B cell (primary cell): ENCODE measurements at regions not wholly inside any gene's neighbourhood (a gene's known extent, or its start where the extent isn't known, plus 50 kb on each side); places are given as distances from the start of the nearest gene placed in this dataset.

Experiments used
- ATAC-seq: fragments of 200-7000 bp; cut with Tn5 transposase; one replicate; pipeline ENCODE4 v1.10.0; 2021; ENCODE audit warnings: low read depth, mild to moderate bottlenecking, moderate number of reproducible peaks, moderate library complexity
- CTCF ChIA-PET: fragments of 350-600 bp; sonication (Branson Sonifier 250); formaldehyde crosslinking; loops from one replicate; lab custom pipeline; 2021; ENCODE audit warnings: antibody characterized with exemption, inconsistent platforms; lab: Charles Lee
- POLR2A ChIA-PET: fragments of 350-600 bp; sonication (Branson Sonifier 250); formaldehyde crosslinking; loops from one replicate; lab custom pipeline; 2021; ENCODE audit warnings: antibody characterized with exemption; lab: Charles Lee
- DNase-seq: peaks from one replicate; pipeline ENCODE4 v3.0.0; 2013
- H2AFZ ChIP-seq: 2 replicates; pipeline ENCODE4 v1.6.1; 2012; ENCODE audit warnings: mild to moderate bottlenecking, low read depth, low read length; ENCODE audit not compliant: insufficient read depth, poor library complexity, severe bottlenecking
- H3K27ac ChIP-seq, 2 donors: 1 replicate in 1 of 2; 2 replicates in 1 of 2; pipeline ENCODE4 v1.5.1; 2012 to 2013; ENCODE audit warnings: low read length in 2 of 2, mild to moderate bottlenecking in 2 of 2, moderate library complexity in 1 of 2
- H3K27me3 ChIP-seq, 4 experiments: fragments of 200-600 bp in 1 of 4; sonication (generic) in 1 of 4; replicated peaks in 1 of 4; 1 replicate in 2 of 4; 2 replicates in 2 of 4; pipeline versions ENCODE4 v1.6.1 to v1.7.0; 2013 to 2016; ENCODE audit warnings: low read length in 3 of 4, mild to moderate bottlenecking in 2 of 4, mixed read lengths in 1 of 4, moderate library complexity in 1 of 4; ENCODE audit not compliant: insufficient read depth in 4 of 4, control insufficient read depth in 3 of 4; ENCODE audit errors: control extremely low read depth in 1 of 4
- H3K36me3 ChIP-seq, 2 experiments: replicated peaks in 1 of 2; 1 replicate in 1 of 2; 2 replicates in 1 of 2; pipeline versions ENCODE4 v1.6.1 to v1.7.1; 2013; ENCODE audit warnings: low read length in 1 of 2; ENCODE audit not compliant: insufficient read depth in 2 of 2, control insufficient read depth in 1 of 2; ENCODE audit errors: control extremely low read depth in 1 of 2, extremely low read depth in 1 of 2
- H3K4me1 ChIP-seq, 2 donors: fragments of 200-600 bp in 1 of 2; sonication (generic) in 1 of 2; 1 replicate in 1 of 2; 2 replicates in 1 of 2; pipeline versions ENCODE4 v1.5.1 to v1.6.1; 2013 to 2017; ENCODE audit warnings: low read length in 2 of 2; ENCODE audit not compliant: control insufficient read depth in 2 of 2, insufficient read depth in 2 of 2
- H3K4me2 ChIP-seq: replicated peaks from 2 replicates; pipeline ENCODE3; 2012; ENCODE audit warnings: mild to moderate bottlenecking, low read depth, low read length; ENCODE audit not compliant: poor library complexity, severe bottlenecking
- H3K4me3 ChIP-seq, 5 experiments: fragments of 200-600 bp in 1 of 5; sonication (generic) in 1 of 5; 1 replicate in 3 of 5; 2 replicates in 2 of 5; pipeline versions ENCODE4 v1.5.1 to v1.7.0; 2011 to 2016; ENCODE audit warnings: low read length in 4 of 5, mild to moderate bottlenecking in 4 of 5, low read depth in 2 of 5, control low read depth in 1 of 5, moderate library complexity in 1 of 5; ENCODE audit not compliant: insufficient read depth in 1 of 5; ENCODE audit errors: control extremely low read depth in 1 of 5, extremely low read depth in 1 of 5
- H3K79me2 ChIP-seq: fragments of 200-600 bp; sonication (generic); one replicate; pipeline ENCODE4 v1.6.0; 2016; ENCODE audit warnings: low read length; ENCODE audit not compliant: control insufficient read depth, insufficient read depth
- H3K9ac ChIP-seq: fragments of 200-600 bp; sonication (generic); 2 replicates; pipeline ENCODE4 v1.6.1; 2017; ENCODE audit warnings: mild to moderate bottlenecking, low read length, moderate library complexity
- H3K9me3 ChIP-seq, 3 donors: one replicate each; pipeline versions ENCODE4 v1.6.1 to v1.7.1; 2013; ENCODE audit warnings: low read length in 2 of 3; ENCODE audit not compliant: control insufficient read depth in 2 of 3, insufficient read depth in 1 of 3; ENCODE audit errors: control extremely low read depth in 1 of 3
- H4K20me1 ChIP-seq: 2 replicates; pipeline ENCODE4 v1.6.0; 2012; ENCODE audit warnings: mild to moderate bottlenecking, low read length; ENCODE audit not compliant: insufficient read depth, control insufficient read depth, poor library complexity, severe bottlenecking
- H3K27ac Mint-ChIP-seq: one replicate; pipeline ENCODE4 v1.8.0; 2021; ENCODE audit warnings: mixed read lengths
- H3K27me3 Mint-ChIP-seq: one replicate; pipeline ENCODE4 v1.8.0; 2021; ENCODE audit warnings: mixed read lengths
- H3K4me1 Mint-ChIP-seq: one replicate; pipeline ENCODE4 v1.8.0; 2021; ENCODE audit warnings: mixed read lengths
- H3K4me3 Mint-ChIP-seq: one replicate; pipeline ENCODE4 v1.8.0; 2021; ENCODE audit warnings: mixed read lengths
- H3K9me3 Mint-ChIP-seq: one replicate; pipeline ENCODE4 v1.8.0; 2022; ENCODE audit warnings: mixed read lengths; ENCODE audit not compliant: insufficient read depth
- CTCF ChIP-seq: fragments of 200-600 bp; IDR thresholded peaks from one replicate; pipeline ENCODE4 v1.8.0; 2022; ENCODE audit warnings: antibody characterized with exemption, mild to moderate bottlenecking
- EZH2 ChIP-seq: IDR thresholded peaks from 2 replicates; pipeline ENCODE4 v1.6.1; 2012; ENCODE audit warnings: borderline replicate concordance, low read depth, mild to moderate bottlenecking, moderate library complexity, low read length; ENCODE audit not compliant: insufficient read depth, poor library complexity, severe bottlenecking
- WGBS: methylation state at CpG from one replicate; pipeline ENCODE4 v1.1.5; 2013; ENCODE audit warnings: missing lambda C conversion rate; ENCODE audit not compliant: insufficient coverage; 5-methylcytosine and 5-hydroxymethylcytosine counted together
- intact Hi-C: fragments of 100-400 bp; cut with micrococcal nuclease; formaldehyde crosslinking; loops from one replicate; pipeline ENCODE4 v1.10.0; 2022

DNA sequence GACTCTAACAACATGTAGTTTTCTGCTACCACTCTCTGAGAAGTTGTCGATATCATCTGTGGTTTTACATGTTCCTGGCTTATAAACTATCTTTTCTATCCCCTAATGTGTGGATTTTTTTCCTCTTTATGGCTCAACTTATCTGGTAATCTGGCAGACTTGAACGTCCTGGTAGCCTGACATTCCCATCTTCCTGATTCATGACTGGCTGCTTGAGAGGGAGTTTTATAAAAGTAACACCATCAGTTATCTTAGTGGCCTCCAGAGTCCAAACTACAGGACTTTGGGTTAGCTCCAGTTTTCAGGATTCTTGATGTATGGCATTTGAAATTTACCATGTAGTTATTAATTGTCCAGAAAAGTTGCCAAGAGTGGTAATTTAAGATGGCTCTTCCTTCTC, 174.0 kb upstream of the GULP1 start:
- no CpG with 5 or more reads among the region's 2 CpGs for WGBS
- Histone ChIP-seq H3K36me3 (no peaks in the 10 kb centered on the region), H3K9me3 (no peaks in the 10 kb centered on the region), H3K9ac (no peak overlapping the region), H3K4me3 (no peak overlapping the region), H3K79me2 (no peaks in the 10 kb centered on the region), H3K27ac (no peak overlapping the region), H3K27me3 (no peaks in the 10 kb centered on the region), H3K4me2 (no peak overlapping the region), H4K20me1 (no peaks in the 10 kb centered on the region), H3K4me1 (no peaks in the 10 kb centered on the region), H2AFZ (no peak overlapping the region)
- DNase-seq (no peak), ATAC-seq (no peak)
- intact Hi-C loops: no loop called here
- Mint-ChIP-seq H3K9me3 (peaks cover 4% of the 10 kb centered on the region), H3K4me3 (no peak overlapping the region), H3K27me3 (no peaks in the 10 kb centered on the region), H3K27ac (no peak overlapping the region), H3K4me1 (no peaks in the 10 kb centered on the region)
- ChIA-PET POLR2A (no interaction called here), CTCF (no interaction called here)
- TF ChIP-seq CTCF (no peak), EZH2 (no peak)

- H3K79me2 ChIP-seq: no peaks in the 10 kb centered on the region
- H3K36me3 ChIP-seq: no peaks in the 10 kb centered on the region
- no CpG with 5 or more reads among the region's 1 CpG for WGBS
- H3K9me3 ChIP-seq: no peaks in the 10 kb centered on the region
- TF ChIP-seq CTCF: no peak
- no peak for TF ChIP-seq EZH2
- intact Hi-C loops: no loop called here
- Mint-ChIP-seq H3K27me3 (no peaks in the 10 kb centered on the region), H3K27ac (no peak overlapping the region), H3K4me3 (no peak overlapping the region), H3K4me1 (no peaks in the 10 kb centered on the region), H3K9me3 (peaks cover 3% of the 10 kb centered on the region)
- ATAC-seq (no peak), DNase-seq (no peak)
- H3K27me3 ChIP-seq: no peaks in the 10 kb centered on the region
- no peak overlapping the region for H2AFZ ChIP-seq
- H3K4me1 ChIP-seq: no peaks in the 10 kb centered on the region
- H3K27ac ChIP-seq: no peak overlapping the region
- no peak overlapping the region for H3K9ac ChIP-seq
- no peak overlapping the region for H3K4me3 ChIP-seq
- H4K20me1 ChIP-seq: no peaks in the 10 kb centered on the region
- ChIA-PET CTCF (no interaction called here), POLR2A (no interaction called here)
- H3K4me2 ChIP-seq: no peak overlapping the region
Observed at GRCh38 chr2:188118431-188118830, 173.2 kb upstream of the GULP1 start.
